H1 (cell line): ENCODE measurements at regions not wholly inside any gene's neighbourhood (a gene's known extent, or its start where the extent isn't known, plus 50 kb on each side); places are given as distances from the start of the nearest gene placed in this dataset.

ENCODE experiments used
- CTCF ChIP-seq, 3 experiments: IDR thresholded peaks; 1 replicate in 2 of 3; 2 replicates in 1 of 3; pipeline versions ENCODE4 v1.5.1 to v1.6.1; 2011; ENCODE audit warnings: low read length in 3 of 3, mild to moderate bottlenecking in 3 of 3, inconsistent platforms in 2 of 3, low read depth in 1 of 3, moderate library complexity in 1 of 3; ENCODE audit not compliant: insufficient read depth in 1 of 3; ENCODE audit errors: control extremely low read depth in 1 of 3
- KDM1A ChIP-seq: fragments of 200-600, 300-600 bp; sonication (generic); IDR thresholded peaks from 2 replicates; pipeline ENCODE4 v1.7.1; 2016; ENCODE audit warnings: mild to moderate bottlenecking, low read length, borderline replicate concordance
- POLR2AphosphoS5 ChIP-seq: IDR thresholded peaks from 2 replicates; pipeline ENCODE4 v1.6.1; 2011; ENCODE audit warnings: low read depth, low read length
- RAD21 ChIP-seq, 2 experiments: IDR thresholded peaks in 1 of 2; conservative IDR thresholded peaks in 1 of 2; 2 replicates each; pipeline ENCODE4 v1.6.1; 2011; ENCODE audit warnings: low read depth in 2 of 2, low read length in 2 of 2, improper control_type of control experiment in 1 of 2, inconsistent platforms in 1 of 2, mild to moderate bottlenecking in 1 of 2, moderate library complexity in 1 of 2
- SRF ChIP-seq: IDR thresholded peaks from 2 replicates; pipeline ENCODE4 v1.6.1; 2011; ENCODE audit warnings: mild to moderate bottlenecking, low read depth, low read length, moderate library complexity

- no peak for TF ChIP-seq POLR2AphosphoS5
- no peak for TF ChIP-seq KDM1A
- no peak for TF ChIP-seq RAD21 (IDR thresholded peaks at IDR 0.05 in 1 of 2, conservative IDR thresholded peaks at IDR 0.05 in 1 of 2; ENCODE audit: low read depth in 2 of 2, low read length in 2 of 2)
- no peak for TF ChIP-seq CTCF (IDR thresholded peaks at IDR 0.05; ENCODE audit: control extremely low read depth in 1 of 3, insufficient read depth in 1 of 3, low read depth in 1 of 3, low read length in 3 of 3)
- no peak for TF ChIP-seq SRF
Measured at GRCh38 chr10:45495438-45496152, 121.6 kb downstream of the ALOX5 start.
